WTC11 (cell line): ENCODE measurements at regions not wholly inside any gene's neighbourhood (a gene's known extent, or its start where the extent isn't known, plus 50 kb on each side); places are given as distances from the start of the nearest gene placed in this dataset.

ENCODE experiments used
- CREB1 ChIP-seq: sonication (generic); formaldehyde crosslinking; IDR thresholded peaks from 2 replicates; pipeline ENCODE4 v1.8.0; 2023; ENCODE audit warnings: mild to moderate bottlenecking, missing genetic modification reagents
- CTCF ChIP-seq: fragments of 200-600 bp; IDR thresholded peaks from 2 replicates; pipeline ENCODE4 v1.8.0; 2022; ENCODE audit warnings: antibody characterized with exemption
- FOXJ3 ChIP-seq: sonication (generic); formaldehyde crosslinking; IDR thresholded peaks from 2 replicates; pipeline ENCODE4 v1.9.0; 2021; ENCODE audit warnings: missing genetic modification reagents, mild to moderate bottlenecking, borderline replicate concordance
- JUN ChIP-seq: sonication (generic); formaldehyde crosslinking; IDR thresholded peaks from 2 replicates; pipeline ENCODE4 v1.8.0; 2023; ENCODE audit warnings: mild to moderate bottlenecking, missing genetic modification reagents
- NR2C2 ChIP-seq: sonication (generic); formaldehyde crosslinking; IDR thresholded peaks from 2 replicates; pipeline ENCODE4 v1.8.0; 2022; ENCODE audit warnings: mild to moderate bottlenecking, missing genetic modification reagents
- TEAD1 ChIP-seq: sonication (generic); formaldehyde crosslinking; IDR thresholded peaks from 2 replicates; pipeline ENCODE4 v1.8.0; 2022; ENCODE audit warnings: mild to moderate bottlenecking, missing genetic modification reagents
- TEAD4 ChIP-seq: sonication (generic); formaldehyde crosslinking; IDR thresholded peaks from 2 replicates; pipeline ENCODE4 v1.8.0; 2022; ENCODE audit warnings: mild to moderate bottlenecking, missing genetic modification reagents
- ZNF138 ChIP-seq: sonication (generic); formaldehyde crosslinking; conservative IDR thresholded peaks from 2 replicates; pipeline ENCODE4 v1.8.1; 2022; ENCODE audit warnings: mild to moderate bottlenecking, moderate library complexity, missing genetic modification reagents
- ZNF219 ChIP-seq: sonication (generic); formaldehyde crosslinking; IDR thresholded peaks from 2 replicates; pipeline ENCODE4 v1.8.0; 2023; ENCODE audit warnings: missing genetic modification reagents, mild to moderate bottlenecking, borderline replicate concordance
- ZNF232 ChIP-seq: sonication (generic); formaldehyde crosslinking; IDR thresholded peaks from 2 replicates; pipeline ENCODE4 v1.8.0; 2022; ENCODE audit warnings: mild to moderate bottlenecking, missing genetic modification reagents
- ZNF416 ChIP-seq: fragments of 250-450 bp; sonication (Bioruptor Pico); IDR thresholded peaks from 2 replicates; pipeline ENCODE4 v1.9.0; 2021; ENCODE audit warnings: mild to moderate bottlenecking, inconsistent platforms
- TF ChIP-seq, protein P1 (sequence below): sonication (generic); formaldehyde crosslinking; IDR thresholded peaks from 2 replicates; pipeline ENCODE4 v1.8.0; 2022; ENCODE audit warnings: mild to moderate bottlenecking, missing genetic modification reagents
- TF ChIP-seq, protein P2 (sequence below): sonication (generic); formaldehyde crosslinking; IDR thresholded peaks from 2 replicates; pipeline ENCODE4 v1.8.1; 2023; ENCODE audit warnings: mild to moderate bottlenecking, missing genetic modification reagents, borderline replicate concordance

GRCh38 chr4:162406637-162407365, 243.0 kb upstream of the FSTL5 start:
- TF ChIP-seq TEAD1 (no peak), ZNF138 (CRISPR knock-in tag) (no peak), TEAD4 (CRISPR knock-in tag) (no peak), JUN (CRISPR knock-in tag) (no peak), ZNF416 (CRISPR knock-in tag) (no peak), CTCF (no peak), ZNF219 (CRISPR knock-in tag) (no peak), NR2C2 (no peak), ZNF232 (CRISPR knock-in tag) (no peak), CREB1 (CRISPR knock-in tag) (no peak), FOXJ3 (CRISPR knock-in tag) (no peak)
- TF ChIP-seq, protein P1, sequence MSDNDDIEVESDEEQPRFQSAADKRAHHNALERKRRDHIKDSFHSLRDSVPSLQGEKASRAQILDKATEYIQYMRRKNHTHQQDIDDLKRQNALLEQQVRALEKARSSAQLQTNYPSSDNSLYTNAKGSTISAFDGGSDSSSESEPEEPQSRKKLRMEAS: no peak
- TF ChIP-seq, protein P2, sequence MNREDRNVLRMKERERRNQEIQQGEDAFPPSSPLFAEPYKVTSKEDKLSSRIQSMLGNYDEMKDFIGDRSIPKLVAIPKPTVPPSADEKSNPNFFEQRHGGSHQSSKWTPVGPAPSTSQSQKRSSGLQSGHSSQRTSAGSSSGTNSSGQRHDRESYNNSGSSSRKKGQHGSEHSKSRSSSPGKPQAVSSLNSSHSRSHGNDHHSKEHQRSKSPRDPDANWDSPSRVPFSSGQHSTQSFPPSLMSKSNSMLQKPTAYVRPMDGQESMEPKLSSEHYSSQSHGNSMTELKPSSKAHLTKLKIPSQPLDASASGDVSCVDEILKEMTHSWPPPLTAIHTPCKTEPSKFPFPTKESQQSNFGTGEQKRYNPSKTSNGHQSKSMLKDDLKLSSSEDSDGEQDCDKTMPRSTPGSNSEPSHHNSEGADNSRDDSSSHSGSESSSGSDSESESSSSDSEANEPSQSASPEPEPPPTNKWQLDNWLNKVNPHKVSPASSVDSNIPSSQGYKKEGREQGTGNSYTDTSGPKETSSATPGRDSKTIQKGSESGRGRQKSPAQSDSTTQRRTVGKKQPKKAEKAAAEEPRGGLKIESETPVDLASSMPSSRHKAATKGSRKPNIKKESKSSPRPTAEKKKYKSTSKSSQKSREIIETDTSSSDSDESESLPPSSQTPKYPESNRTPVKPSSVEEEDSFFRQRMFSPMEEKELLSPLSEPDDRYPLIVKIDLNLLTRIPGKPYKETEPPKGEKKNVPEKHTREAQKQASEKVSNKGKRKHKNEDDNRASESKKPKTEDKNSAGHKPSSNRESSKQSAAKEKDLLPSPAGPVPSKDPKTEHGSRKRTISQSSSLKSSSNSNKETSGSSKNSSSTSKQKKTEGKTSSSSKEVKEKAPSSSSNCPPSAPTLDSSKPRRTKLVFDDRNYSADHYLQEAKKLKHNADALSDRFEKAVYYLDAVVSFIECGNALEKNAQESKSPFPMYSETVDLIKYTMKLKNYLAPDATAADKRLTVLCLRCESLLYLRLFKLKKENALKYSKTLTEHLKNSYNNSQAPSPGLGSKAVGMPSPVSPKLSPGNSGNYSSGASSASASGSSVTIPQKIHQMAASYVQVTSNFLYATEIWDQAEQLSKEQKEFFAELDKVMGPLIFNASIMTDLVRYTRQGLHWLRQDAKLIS (CRISPR knock-in tag): no peak
